Smooth muscle cell (in vitro differentiated cells): ENCODE measurements at regions not wholly inside any gene's neighbourhood (a gene's known extent, or its start where the extent isn't known, plus 50 kb on each side); places are given as distances from the start of the nearest gene placed in this dataset.

ENCODE experiments used
- DNase-seq: peaks from one replicate; lab custom pipeline; 2025; ENCODE audit not compliant: unreplicated experiment; lab: John Stamatoyannopoulos, UW
- H2AFZ ChIP-seq: fragments of 200-600 bp; sonication (generic); 2 replicates; pipeline ENCODE4 v1.6.0; 2016; ENCODE audit warnings: antibody characterized with exemption, low read depth, mild to moderate bottlenecking
- H3F3A ChIP-seq: fragments of 200-600 bp; sonication (generic); 2 replicates; pipeline ENCODE4 v1.6.0; 2017; ENCODE audit warnings: antibody characterized with exemption, low read depth
- H3K27ac ChIP-seq: fragments of 200-600 bp; sonication (generic); 2 replicates; pipeline ENCODE4 v1.5.1; 2016; ENCODE audit warnings: low read depth, mild to moderate bottlenecking
- H3K27me3 ChIP-seq: fragments of 200-600 bp; sonication (generic); 2 replicates; pipeline ENCODE4 v1.6.1; 2016; ENCODE audit warnings: low read depth, mild to moderate bottlenecking
- H3K36me3 ChIP-seq: fragments of 200-600 bp; sonication (generic); 2 replicates; pipeline ENCODE4 v1.5.1; 2016; ENCODE audit warnings: low read depth
- H3K4me1 ChIP-seq: fragments of 200-600 bp; sonication (generic); 2 replicates; pipeline ENCODE4 v1.5.1; 2016; ENCODE audit warnings: low read depth
- H3K4me2 ChIP-seq: fragments of 200-600 bp; sonication (generic); 2 replicates; pipeline ENCODE4 v1.6.0; 2016; ENCODE audit warnings: mild to moderate bottlenecking
- H3K4me3 ChIP-seq: fragments of 200-600 bp; sonication (generic); 2 replicates; pipeline ENCODE4 v1.5.1; 2016; ENCODE audit warnings: mild to moderate bottlenecking
- H3K79me2 ChIP-seq: fragments of 200-600 bp; sonication (generic); 2 replicates; pipeline ENCODE4 v1.6.0; 2016; ENCODE audit warnings: low read depth, mild to moderate bottlenecking
- H3K9ac ChIP-seq: fragments of 200-600 bp; sonication (generic); 2 replicates; pipeline ENCODE4 v1.6.0; 2016; ENCODE audit warnings: low read depth
- H3K9me3 ChIP-seq: fragments of 200-600 bp; sonication (generic); replicated peaks from 2 replicates; pipeline ENCODE4 v1.5.1; 2016; ENCODE audit warnings: low read depth
- H4K20me1 ChIP-seq: fragments of 200-600 bp; sonication (generic); 2 replicates; pipeline ENCODE4 v1.6.0; 2016; ENCODE audit warnings: low read depth
- CTCF ChIP-seq: fragments of 200-600 bp; sonication (generic); IDR thresholded peaks from 2 replicates; pipeline ENCODE4 v1.5.1; 2017; ENCODE audit warnings: borderline replicate concordance, mild to moderate bottlenecking, antibody characterized with exemption; ENCODE audit not compliant: insufficient read depth, poor library complexity, severe bottlenecking
- whole genome bisulfite sequencing: methylation state at CpG from one replicate; pipeline ENCODE4 v1.1.7; 2016; ENCODE audit warnings: low lambda C conversion rate; 5-methylcytosine and 5-hydroxymethylcytosine counted together

DNA sequence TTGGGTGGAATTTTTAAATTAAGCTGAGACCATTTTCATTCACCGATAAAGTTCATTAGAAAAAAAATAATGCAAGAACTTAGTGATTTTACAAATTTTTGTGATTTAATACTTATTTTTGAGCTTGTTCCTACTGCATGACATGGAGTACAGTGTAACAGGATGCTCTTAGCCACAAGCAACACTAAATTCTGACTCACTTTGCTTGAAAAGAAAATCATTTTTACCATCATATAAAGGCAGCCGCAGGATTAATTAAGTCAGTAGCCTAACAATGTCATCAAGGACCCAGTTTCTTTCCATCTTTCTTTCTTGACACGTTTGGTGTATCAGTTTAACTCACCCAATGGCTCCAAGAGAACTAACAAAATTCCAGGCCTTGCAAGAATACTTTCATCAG is 540.3 kb upstream of the LUZP2 start:
- Histone ChIP-seq H3F3A (no peaks in the 10 kb centered on the region), H3K79me2 (no peaks in the 10 kb centered on the region), H3K4me1 (no peaks in the 10 kb centered on the region), H3K9ac (no peak overlapping the region), H3K27me3 (no peaks in the 10 kb centered on the region), H3K4me2 (no peak overlapping the region), H4K20me1 (no peaks in the 10 kb centered on the region), H3K27ac (no peak overlapping the region), H3K36me3 (no peaks in the 10 kb centered on the region), H3K4me3 (no peak overlapping the region), H3K9me3 (no peaks in the 10 kb centered on the region), H2AFZ (peak overlapping the region; percentile 38)
- no peak for DNase-seq
- 92% methylated on average over 3 of the region's 3 CpGs for WGBS
- no peak for TF ChIP-seq CTCF

DNA sequence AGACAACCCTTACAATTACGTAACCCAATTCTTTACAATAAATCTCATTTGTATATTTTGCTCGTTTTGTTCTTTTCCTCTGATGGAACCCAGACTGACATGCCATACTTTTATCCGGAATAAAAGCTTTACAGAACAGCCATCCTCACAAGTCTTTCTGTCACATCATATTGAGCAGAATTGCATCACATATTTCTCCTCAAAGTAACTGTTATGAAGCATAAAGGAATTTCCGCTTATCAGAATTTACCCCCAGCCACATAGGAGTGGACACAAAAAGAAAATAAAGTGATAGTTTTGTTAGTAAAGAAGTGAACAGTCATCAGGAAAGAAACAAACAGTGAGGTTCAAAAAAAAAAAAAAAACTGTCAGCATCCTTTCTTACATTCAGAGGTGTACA is 539.5 kb upstream of the LUZP2 start:
- no peaks in the 10 kb centered on the region for H4K20me1 ChIP-seq
- no peaks in the 10 kb centered on the region for H3K36me3 ChIP-seq
- DNase-seq, result no peak
- H3F3A ChIP-seq, result no peaks in the 10 kb centered on the region
- H3K4me1 ChIP-seq, result no peaks in the 10 kb centered on the region
- no peaks in the 10 kb centered on the region for H3K27me3 ChIP-seq
- no peak overlapping the region for H3K9ac ChIP-seq
- WGBS, result 92% methylated on average over 4 of the region's 4 CpGs
- TF ChIP-seq CTCF, result no peak
- H3K27ac ChIP-seq, result no peak overlapping the region
- no peaks in the 10 kb centered on the region for H3K79me2 ChIP-seq
- no peaks in the 10 kb centered on the region for H3K9me3 ChIP-seq
- H3K4me2 ChIP-seq, result no peak overlapping the region
- no peak overlapping the region for H3K4me3 ChIP-seq
- H2AFZ ChIP-seq, result peak overlapping the region; percentile 38

DNA sequence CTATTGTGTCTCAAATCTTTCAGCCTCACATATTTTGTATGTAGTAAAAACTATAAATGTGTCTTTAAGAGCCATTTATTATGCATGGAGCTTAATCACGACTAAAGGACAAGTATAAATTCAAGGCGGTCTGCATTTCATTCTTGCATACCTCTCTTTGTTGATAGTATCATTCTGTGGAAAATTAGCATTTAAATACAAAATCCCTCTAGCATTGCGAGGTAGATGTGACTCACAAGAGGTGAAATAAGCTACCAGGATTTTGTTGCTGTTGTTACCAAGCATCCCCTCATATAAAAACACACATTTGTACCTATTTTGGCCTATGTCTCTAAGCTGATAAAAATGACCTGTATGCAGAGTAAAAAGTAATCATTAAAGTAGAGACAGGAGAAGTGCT is 537.4 kb upstream of the LUZP2 start:
- no peaks in the 10 kb centered on the region for H3K36me3 ChIP-seq
- H3K27me3 ChIP-seq, result no peaks in the 10 kb centered on the region
- no peak overlapping the region for H3K4me3 ChIP-seq
- H3K27ac ChIP-seq, result no peak overlapping the region
- WGBS, result 44% methylated on average over 3 of the region's 3 CpGs
- no peak for TF ChIP-seq CTCF
- H3F3A ChIP-seq, result no peaks in the 10 kb centered on the region
- no peaks in the 10 kb centered on the region for H3K4me1 ChIP-seq
- H3K9ac ChIP-seq, result no peak overlapping the region
- H2AFZ ChIP-seq, result no peak overlapping the region
- no peaks in the 10 kb centered on the region for H3K79me2 ChIP-seq
- H4K20me1 ChIP-seq, result no peaks in the 10 kb centered on the region
- no peaks in the 10 kb centered on the region for H3K9me3 ChIP-seq
- DNase-seq, result no peak
- no peak overlapping the region for H3K4me2 ChIP-seq

DNA sequence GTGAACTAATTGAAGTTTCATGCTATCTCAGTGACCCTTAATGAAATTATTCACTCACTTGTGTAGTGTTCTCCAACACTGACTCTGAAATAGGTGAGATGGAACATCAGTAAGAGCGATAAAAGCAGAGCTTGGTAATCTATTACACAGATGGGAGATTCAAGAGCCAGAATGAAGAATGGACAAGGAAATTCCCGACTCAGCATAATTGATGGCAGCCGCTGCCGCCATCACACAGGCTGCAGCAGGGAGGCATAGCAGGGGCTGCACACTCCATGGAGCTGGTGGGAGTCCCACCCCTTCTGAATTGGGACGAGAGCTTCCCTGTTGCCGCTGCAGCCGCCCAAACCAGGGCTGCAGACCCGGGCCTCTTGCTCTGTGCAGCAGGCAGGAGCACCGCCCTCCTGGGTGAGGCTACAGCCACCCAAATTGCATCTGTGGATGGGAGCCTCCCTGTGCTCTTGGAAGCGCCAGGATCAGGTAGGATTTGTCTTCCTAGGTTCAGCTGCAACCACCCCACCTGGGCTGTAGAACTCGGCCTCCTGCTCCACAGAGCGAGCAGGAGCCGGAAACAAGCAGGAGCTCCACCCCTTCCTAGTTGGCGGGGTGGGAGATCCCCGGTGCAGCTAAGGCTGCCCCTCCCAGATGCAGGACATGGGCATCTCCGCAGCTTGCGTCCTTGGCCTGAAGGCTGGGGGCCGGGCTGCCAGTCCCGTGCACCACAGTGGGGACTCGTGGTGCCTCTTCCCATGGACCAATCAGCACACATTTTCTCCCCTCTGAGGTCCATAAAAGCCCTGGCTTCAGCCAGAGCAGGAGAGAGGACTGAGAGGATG is 535.1 kb upstream of the LUZP2 start:
- H3K27me3 ChIP-seq, result no peaks in the 10 kb centered on the region

More for the DNA sequence above, 535.1 kb upstream of the LUZP2 start:
- Histone ChIP-seq H3F3A (no peaks in the 10 kb centered on the region), H2AFZ (no peak overlapping the region), H3K4me1 (no peaks in the 10 kb centered on the region), H3K4me3 (no peak overlapping the region), H3K79me2 (no peaks in the 10 kb centered on the region), H3K4me2 (no peak overlapping the region), H3K9me3 (no peaks in the 10 kb centered on the region), H3K27ac (no peak overlapping the region), H3K9ac (no peak overlapping the region), H4K20me1 (no peaks in the 10 kb centered on the region), H3K36me3 (no peaks in the 10 kb centered on the region)
- WGBS, result 93% methylated on average over 20 of the region's 20 CpGs
- no peak for DNase-seq
- no peak for TF ChIP-seq CTCF
